ENCODE measurements at regions not wholly inside any gene's neighbourhood (a gene's known extent, or its start where the extent isn't known, plus 50 kb on each side); places are given as distances from the start of the nearest gene placed in this dataset.

- TF ChIP-seq, protein P1, sequence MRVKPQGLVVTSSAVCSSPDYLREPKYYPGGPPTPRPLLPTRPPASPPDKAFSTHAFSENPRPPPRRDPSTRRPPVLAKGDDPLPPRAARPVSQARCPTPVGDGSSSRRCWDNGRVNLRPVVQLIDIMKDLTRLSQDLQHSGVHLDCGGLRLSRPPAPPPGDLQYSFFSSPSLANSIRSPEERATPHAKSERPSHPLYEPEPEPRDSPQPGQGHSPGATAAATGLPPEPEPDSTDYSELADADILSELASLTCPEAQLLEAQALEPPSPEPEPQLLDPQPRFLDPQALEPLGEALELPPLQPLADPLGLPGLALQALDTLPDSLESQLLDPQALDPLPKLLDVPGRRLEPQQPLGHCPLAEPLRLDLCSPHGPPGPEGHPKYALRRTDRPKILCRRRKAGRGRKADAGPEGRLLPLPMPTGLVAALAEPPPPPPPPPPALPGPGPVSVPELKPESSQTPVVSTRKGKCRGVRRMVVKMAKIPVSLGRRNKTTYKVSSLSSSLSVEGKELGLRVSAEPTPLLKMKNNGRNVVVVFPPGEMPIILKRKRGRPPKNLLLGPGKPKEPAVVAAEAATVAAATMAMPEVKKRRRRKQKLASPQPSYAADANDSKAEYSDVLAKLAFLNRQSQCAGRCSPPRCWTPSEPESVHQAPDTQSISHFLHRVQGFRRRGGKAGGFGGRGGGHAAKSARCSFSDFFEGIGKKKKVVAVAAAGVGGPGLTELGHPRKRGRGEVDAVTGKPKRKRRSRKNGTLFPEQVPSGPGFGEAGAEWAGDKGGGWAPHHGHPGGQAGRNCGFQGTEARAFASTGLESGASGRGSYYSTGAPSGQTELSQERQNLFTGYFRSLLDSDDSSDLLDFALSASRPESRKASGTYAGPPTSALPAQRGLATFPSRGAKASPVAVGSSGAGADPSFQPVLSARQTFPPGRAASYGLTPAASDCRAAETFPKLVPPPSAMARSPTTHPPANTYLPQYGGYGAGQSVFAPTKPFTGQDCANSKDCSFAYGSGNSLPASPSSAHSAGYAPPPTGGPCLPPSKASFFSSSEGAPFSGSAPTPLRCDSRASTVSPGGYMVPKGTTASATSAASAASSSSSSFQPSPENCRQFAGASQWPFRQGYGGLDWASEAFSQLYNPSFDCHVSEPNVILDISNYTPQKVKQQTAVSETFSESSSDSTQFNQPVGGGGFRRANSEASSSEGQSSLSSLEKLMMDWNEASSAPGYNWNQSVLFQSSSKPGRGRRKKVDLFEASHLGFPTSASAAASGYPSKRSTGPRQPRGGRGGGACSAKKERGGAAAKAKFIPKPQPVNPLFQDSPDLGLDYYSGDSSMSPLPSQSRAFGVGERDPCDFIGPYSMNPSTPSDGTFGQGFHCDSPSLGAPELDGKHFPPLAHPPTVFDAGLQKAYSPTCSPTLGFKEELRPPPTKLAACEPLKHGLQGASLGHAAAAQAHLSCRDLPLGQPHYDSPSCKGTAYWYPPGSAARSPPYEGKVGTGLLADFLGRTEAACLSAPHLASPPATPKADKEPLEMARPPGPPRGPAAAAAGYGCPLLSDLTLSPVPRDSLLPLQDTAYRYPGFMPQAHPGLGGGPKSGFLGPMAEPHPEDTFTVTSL (CRISPR knock-in tag; IDR thresholded peaks at IDR 0.05; ENCODE audit: borderline replicate concordance): no peak
- TF ChIP-seq, protein P2, sequence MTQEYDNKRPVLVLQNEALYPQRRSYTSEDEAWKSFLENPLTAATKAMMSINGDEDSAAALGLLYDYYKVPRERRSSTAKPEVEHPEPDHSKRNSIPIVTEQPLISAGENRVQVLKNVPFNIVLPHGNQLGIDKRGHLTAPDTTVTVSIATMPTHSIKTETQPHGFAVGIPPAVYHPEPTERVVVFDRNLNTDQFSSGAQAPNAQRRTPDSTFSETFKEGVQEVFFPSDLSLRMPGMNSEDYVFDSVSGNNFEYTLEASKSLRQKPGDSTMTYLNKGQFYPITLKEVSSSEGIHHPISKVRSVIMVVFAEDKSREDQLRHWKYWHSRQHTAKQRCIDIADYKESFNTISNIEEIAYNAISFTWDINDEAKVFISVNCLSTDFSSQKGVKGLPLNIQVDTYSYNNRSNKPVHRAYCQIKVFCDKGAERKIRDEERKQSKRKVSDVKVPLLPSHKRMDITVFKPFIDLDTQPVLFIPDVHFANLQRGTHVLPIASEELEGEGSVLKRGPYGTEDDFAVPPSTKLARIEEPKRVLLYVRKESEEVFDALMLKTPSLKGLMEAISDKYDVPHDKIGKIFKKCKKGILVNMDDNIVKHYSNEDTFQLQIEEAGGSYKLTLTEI (CRISPR knock-in tag; conservative IDR thresholded peaks at IDR 0.05): no peak
- TF ChIP-seq, protein P3, sequence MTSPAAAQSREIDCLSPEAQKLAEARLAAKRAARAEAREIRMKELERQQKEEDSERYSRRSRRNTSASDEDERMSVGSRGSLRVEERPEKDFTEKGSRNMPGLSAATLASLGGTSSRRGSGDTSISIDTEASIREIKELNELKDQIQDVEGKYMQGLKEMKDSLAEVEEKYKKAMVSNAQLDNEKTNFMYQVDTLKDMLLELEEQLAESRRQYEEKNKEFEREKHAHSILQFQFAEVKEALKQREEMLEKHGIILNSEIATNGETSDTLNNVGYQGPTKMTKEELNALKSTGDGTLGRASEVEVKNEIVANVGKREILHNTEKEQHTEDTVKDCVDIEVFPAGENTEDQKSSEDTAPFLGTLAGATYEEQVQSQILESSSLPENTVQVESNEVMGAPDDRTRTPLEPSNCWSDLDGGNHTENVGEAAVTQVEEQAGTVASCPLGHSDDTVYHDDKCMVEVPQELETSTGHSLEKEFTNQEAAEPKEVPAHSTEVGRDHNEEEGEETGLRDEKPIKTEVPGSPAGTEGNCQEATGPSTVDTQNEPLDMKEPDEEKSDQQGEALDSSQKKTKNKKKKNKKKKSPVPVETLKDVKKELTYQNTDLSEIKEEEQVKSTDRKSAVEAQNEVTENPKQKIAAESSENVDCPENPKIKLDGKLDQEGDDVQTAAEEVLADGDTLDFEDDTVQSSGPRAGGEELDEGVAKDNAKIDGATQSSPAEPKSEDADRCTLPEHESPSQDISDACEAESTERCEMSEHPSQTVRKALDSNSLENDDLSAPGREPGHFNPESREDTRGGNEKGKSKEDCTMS (CRISPR knock-in tag; conservative IDR thresholded peaks at IDR 0.05): peak; percentile 94
- TF ChIP-seq ZNF766 (CRISPR knock-in tag; IDR thresholded peaks at IDR 0.05; ENCODE audit: borderline replicate concordance) (peak; percentile 92), SMAD1 (CRISPR knock-in tag; IDR thresholded peaks at IDR 0.05; ENCODE audit: borderline replicate concordance, low read depth) (no peak), ZNF609 (CRISPR knock-in tag; IDR thresholded peaks at IDR 0.05; ENCODE audit: borderline replicate concordance) (no peak), MXI1 (IDR thresholded peaks at IDR 0.05; ENCODE audit: borderline replicate concordance, low read depth, low read length) (no peak), PAF1 (CRISPR knock-in tag; IDR thresholded peaks at IDR 0.05) (no peak), HNRNPLL (IDR thresholded peaks at IDR 0.05; ENCODE audit: low read depth, low read length, poor library complexity, severe bottlenecking) (no peak)
- TF ChIP-seq, protein P4, sequence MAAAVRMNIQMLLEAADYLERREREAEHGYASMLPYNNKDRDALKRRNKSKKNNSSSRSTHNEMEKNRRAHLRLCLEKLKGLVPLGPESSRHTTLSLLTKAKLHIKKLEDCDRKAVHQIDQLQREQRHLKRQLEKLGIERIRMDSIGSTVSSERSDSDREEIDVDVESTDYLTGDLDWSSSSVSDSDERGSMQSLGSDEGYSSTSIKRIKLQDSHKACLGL (CRISPR knock-in tag; IDR thresholded peaks at IDR 0.05): 0 out of 2 replicates have a peak, but pooled peaks have one; percentile 32
These were observed 304.4 kb downstream of the PREX1 start (continued) for GRCh38 chr20:48523191-48523995.
